HG03095 (cell line): ENCODE measurements at regions not wholly inside any gene's neighbourhood (a gene's known extent, or its start where the extent isn't known, plus 50 kb on each side); places are given as distances from the start of the nearest gene placed in this dataset.
"Not testable (repeated sequence)": the region's sequence is repeated elsewhere in the genome, so short reads cannot be mapped to it uniquely, and the experiment has no call there.

ENCODE experiments used
- ATAC-seq: cut with Tn5 transposase; IDR thresholded peaks from one replicate; pipeline ENCODE4 v1.9.1; 2021; ENCODE audit warnings: moderate library complexity; ENCODE audit not compliant: unreplicated experiment

- no peak for ATAC-seq
These were observed 308.0 kb upstream of the C1orf174 start for GRCh38 chr1:4207842-4208692.

- no peak for ATAC-seq
These were observed 310.0 kb upstream of the C1orf174 start for GRCh38 chr1:4210043-4210442.

- ATAC-seq, result no peak
These were observed 312.7 kb upstream of the C1orf174 start for GRCh38 chr1:4212796-4213195.

GRCh38 chr1:4213366-4213973 is 313.4 kb upstream of the C1orf174 start:
- no peak for ATAC-seq

- ATAC-seq, result no peak
These were observed 314.8 kb upstream of the C1orf174 start for GRCh38 chr1:4214826-4215225.

- no peak for ATAC-seq
These were observed 315.3 kb upstream of the C1orf174 start for GRCh38 chr1:4215391-4215790.

- no peak for ATAC-seq
These were observed 316.2 kb upstream of the C1orf174 start for GRCh38 chr1:4216231-4216630.

- ATAC-seq, result no peak
These were observed 318.5 kb upstream of the C1orf174 start for GRCh38 chr1:4218619-4219018.

- ATAC-seq, result no peak
These were observed 319.0 kb upstream of the C1orf174 start for GRCh38 chr1:4219111-4219510.

- no peak for ATAC-seq
These were observed 319.8 kb upstream of the C1orf174 start for GRCh38 chr1:4219826-4220225.

- ATAC-seq, result no peak
These were observed 320.3 kb upstream of the C1orf174 start for GRCh38 chr1:4220362-4220761.

GRCh38 chr1:4221107-4221506 is 321.0 kb upstream of the C1orf174 start:
- no peak for ATAC-seq

GRCh38 chr1:4224684-4225467 is 324.8 kb upstream of the C1orf174 start:
- no peak for ATAC-seq

GRCh38 chr1:4227986-4228385 is 327.9 kb upstream of the C1orf174 start:
- no peak for ATAC-seq

GRCh38 chr1:4253935-4254334 is 353.9 kb upstream of the C1orf174 start:
- no peak for ATAC-seq

GRCh38 chr1:4256351-4256750 is 356.3 kb upstream of the C1orf174 start:
- no peak for ATAC-seq

GRCh38 chr1:4258146-4258777 is 358.2 kb upstream of the C1orf174 start:
- not testable (repeated sequence) for ATAC-seq

GRCh38 chr1:4261327-4261726 is 361.3 kb upstream of the C1orf174 start:
- ATAC-seq, result no peak

GRCh38 chr1:4262665-4263064 is 362.6 kb upstream of the C1orf174 start:
- no peak for ATAC-seq

GRCh38 chr1:4263699-4264098 is 363.6 kb upstream of the C1orf174 start:
- ATAC-seq, result no peak

- ATAC-seq, result no peak
These were observed 365.8 kb upstream of the C1orf174 start for GRCh38 chr1:4265836-4266235.
